BE2C (cell line): ENCODE measurements at regions not wholly inside any gene's neighbourhood (a gene's known extent, or its start where the extent isn't known, plus 50 kb on each side); places are given as distances from the start of the nearest gene placed in this dataset.

Experiments used
- DNase-seq: peaks from one replicate; pipeline ENCODE4 v3.0.0-alpha.2; 2020
- H3K27me3 ChIP-seq: fragments of 250-450 bp; sonication (Bioruptor Pico); 2 replicates; pipeline ENCODE4 v1.5.1; 2020; ENCODE audit warnings: mild to moderate bottlenecking
- H3K36me3 ChIP-seq: fragments of 250-450 bp; sonication (Bioruptor Pico); 2 replicates; pipeline ENCODE4 v1.5.1; 2020; ENCODE audit warnings: mild to moderate bottlenecking
- H3K4me1 ChIP-seq: fragments of 250-450 bp; sonication (Bioruptor Pico); 2 replicates; pipeline ENCODE4 v1.5.1; 2020
- H3K4me3 ChIP-seq: 2 replicates; pipeline ENCODE4 v1.5.1; 2011; ENCODE audit warnings: low read depth, low read length
- H3K9me3 ChIP-seq: fragments of 250-450 bp; sonication (Bioruptor Pico); 2 replicates; pipeline ENCODE4 v1.5.1; 2020
- TF ChIP-seq, protein P1 (sequence below): IDR thresholded peaks from 2 replicates; pipeline ENCODE4 v1.5.1; 2012; ENCODE audit warnings: mild to moderate bottlenecking, low read depth, low read length

DNA sequence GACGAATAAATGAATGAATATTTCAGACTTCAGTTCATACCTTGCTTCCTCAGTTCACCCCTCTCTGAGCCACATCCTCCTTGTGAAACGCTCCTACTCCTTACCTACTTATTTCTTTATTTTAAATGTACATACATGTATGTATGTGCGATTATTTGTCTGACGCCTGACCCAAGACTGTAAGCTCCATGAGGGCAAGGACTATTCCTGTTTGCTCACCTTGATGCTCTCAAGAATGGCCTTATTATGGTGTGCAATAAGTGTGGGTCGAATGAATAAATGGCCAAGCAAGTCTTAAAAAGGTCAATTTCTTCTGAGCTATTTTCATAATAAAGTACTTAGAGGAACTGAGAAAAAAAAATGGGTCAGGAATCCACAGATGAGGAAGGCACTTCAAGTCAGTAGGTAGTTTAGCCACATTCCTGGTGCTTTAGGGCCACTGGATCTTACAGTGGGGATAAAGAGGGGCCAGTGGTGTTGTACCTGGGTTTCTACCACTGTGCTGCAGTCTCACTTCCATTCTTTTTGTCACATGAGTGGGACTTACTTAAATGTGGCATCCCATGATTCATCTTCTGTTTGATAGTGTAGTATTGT, 74.7 kb downstream of the SDC1 start:
- H3K9me3 ChIP-seq, result no peaks in the 10 kb centered on the region
- no peaks in the 10 kb centered on the region for H3K27me3 ChIP-seq
- no peaks in the 10 kb centered on the region for H3K36me3 ChIP-seq
- TF ChIP-seq, protein P1, sequence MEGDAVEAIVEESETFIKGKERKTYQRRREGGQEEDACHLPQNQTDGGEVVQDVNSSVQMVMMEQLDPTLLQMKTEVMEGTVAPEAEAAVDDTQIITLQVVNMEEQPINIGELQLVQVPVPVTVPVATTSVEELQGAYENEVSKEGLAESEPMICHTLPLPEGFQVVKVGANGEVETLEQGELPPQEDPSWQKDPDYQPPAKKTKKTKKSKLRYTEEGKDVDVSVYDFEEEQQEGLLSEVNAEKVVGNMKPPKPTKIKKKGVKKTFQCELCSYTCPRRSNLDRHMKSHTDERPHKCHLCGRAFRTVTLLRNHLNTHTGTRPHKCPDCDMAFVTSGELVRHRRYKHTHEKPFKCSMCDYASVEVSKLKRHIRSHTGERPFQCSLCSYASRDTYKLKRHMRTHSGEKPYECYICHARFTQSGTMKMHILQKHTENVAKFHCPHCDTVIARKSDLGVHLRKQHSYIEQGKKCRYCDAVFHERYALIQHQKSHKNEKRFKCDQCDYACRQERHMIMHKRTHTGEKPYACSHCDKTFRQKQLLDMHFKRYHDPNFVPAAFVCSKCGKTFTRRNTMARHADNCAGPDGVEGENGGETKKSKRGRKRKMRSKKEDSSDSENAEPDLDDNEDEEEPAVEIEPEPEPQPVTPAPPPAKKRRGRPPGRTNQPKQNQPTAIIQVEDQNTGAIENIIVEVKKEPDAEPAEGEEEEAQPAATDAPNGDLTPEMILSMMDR, result no peak
- peaks cover 7% of the 10 kb centered on the region for H3K4me1 ChIP-seq
- DNase-seq, result no peak
- H3K4me3 ChIP-seq, result no peak overlapping the region

DNA sequence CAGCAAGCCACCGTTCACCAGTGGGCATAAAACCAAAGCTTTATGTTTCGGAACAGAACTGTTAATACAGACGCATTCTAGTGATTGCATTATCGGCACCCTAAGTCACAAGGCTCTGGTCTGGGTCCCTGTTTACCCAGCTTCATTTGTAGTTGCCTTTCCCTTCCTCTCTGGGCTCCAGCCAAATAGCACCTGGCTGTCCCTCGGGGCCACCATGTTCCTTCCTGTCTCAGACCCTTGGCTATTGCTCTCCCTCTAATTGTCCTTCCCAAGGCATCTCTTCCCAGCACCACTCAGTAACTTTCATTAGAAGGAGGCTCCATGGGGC, 75.3 kb downstream of the SDC1 start:
- Histone ChIP-seq H3K4me3 (no peak overlapping the region), H3K36me3 (no peaks in the 10 kb centered on the region), H3K9me3 (no peaks in the 10 kb centered on the region), H3K27me3 (no peaks in the 10 kb centered on the region), H3K4me1 (peaks cover 7% of the 10 kb centered on the region)
- TF ChIP-seq, protein P1, result no peak
- DNase-seq, result no peak

DNA sequence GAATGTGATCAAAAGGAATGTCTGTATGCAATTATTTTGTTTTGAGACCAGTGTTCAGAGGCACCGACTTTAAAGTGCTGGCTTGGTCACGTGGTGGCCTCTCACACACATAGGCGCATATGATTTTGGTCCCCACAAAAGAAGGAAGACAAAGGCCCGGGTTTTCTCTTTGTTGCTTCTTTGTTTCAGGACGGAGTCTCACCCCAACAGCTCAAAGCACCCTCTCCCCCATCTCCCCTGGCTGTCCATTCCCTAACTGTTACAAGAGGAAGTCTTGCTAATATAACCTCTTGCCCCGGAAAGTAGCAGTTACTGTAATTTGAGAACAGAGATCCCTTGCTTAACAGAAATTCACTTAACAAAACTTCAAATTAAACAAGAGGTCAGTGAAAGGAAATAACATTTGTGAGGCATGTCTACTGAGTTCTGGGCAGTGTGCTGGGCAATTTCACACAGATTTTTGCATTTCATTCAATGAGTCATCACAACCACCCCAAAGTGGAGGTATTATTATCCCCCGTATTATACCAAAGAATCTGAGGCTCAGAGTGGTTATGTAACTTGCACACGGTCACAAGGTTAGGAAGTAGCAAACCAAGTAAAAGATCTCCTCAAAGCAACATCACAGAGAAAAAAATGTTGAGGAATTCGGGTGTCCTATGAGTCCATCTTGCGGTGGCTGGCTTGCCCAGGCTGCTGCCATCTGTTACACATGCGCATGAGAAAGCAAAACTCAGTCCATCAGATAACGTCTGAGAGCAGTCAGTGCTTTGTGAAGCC, 75.8 kb downstream of the SDC1 start:
- H3K27me3 ChIP-seq, result no peaks in the 10 kb centered on the region
- no peak for DNase-seq
- no peaks in the 10 kb centered on the region for H3K36me3 ChIP-seq
- TF ChIP-seq, protein P1, result no peak
- H3K9me3 ChIP-seq, result no peaks in the 10 kb centered on the region
- H3K4me1 ChIP-seq, result peaks cover 7% of the 10 kb centered on the region
- H3K4me3 ChIP-seq, result no peak overlapping the region

DNA sequence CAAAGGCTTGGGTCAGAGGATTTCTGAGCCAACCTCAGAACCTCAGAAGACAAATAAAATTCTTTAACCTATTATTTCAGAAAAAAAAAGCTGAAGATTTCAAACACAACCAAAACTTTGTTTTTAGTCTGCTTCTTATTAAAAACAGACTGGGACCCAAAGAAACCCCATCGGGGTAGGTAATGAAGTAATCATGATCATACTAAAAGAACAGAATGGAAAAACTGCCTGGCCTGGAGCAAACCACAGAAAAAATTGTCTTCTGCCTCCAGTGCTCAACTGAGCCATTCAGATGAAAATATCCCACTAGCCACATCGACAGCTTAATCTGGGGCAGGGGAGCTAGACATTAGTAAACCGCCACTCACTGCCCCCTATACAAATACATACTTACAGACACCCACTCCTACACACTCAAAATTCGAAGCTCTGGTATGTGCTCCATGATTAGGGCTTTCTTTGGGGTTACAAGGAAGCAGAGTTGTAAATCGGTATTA, 76.5 kb downstream of the SDC1 start:
- Histone ChIP-seq H3K36me3 (no peaks in the 10 kb centered on the region), H3K9me3 (no peaks in the 10 kb centered on the region), H3K4me1 (peaks cover 7% of the 10 kb centered on the region), H3K27me3 (no peaks in the 10 kb centered on the region), H3K4me3 (no peak overlapping the region)
- no peak for DNase-seq
- TF ChIP-seq, protein P1, result no peak

DNA sequence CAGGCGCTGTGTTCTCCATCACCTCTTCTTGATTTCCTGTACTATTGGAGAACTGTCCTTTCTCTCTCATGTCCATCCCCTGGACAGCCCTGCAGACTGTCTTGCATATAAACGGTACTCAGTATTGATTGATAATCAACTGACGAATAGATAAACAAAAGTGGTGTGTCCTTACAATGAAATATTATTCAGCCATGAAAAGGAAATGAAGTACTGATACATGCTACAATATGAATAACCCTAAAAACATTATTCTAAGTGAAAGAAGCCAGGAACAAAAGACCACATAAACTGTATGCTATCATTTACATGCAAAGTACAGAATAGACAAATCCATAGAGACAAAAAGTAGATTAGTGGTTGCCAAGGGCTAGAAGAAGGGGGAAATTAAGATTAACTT, 77.6 kb downstream of the SDC1 start:
- Histone ChIP-seq H3K4me3 (no peak overlapping the region), H3K4me1 (peaks cover 7% of the 10 kb centered on the region), H3K27me3 (no peaks in the 10 kb centered on the region), H3K9me3 (no peaks in the 10 kb centered on the region), H3K36me3 (no peaks in the 10 kb centered on the region)
- TF ChIP-seq, protein P1, result no peak
- no peak for DNase-seq

DNA sequence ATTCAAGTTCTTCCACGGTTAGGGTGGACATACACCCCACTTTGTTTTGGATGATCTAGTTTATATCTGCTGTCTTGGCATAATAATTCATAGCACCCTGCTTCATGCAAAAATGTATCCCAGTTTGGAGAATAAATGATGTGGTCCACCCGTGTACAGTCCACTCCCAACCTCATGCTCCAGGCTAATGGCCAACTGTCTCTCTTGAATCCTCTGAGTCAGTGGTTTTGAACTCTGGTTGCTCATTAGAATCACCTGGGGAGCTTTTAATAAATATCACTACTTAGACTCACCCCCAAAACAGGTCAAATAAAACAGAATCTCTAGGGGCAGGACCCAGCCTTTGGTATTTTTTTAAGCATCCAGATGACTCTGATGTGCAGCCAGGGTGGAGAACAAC, 78.5 kb downstream of the SDC1 start:
- H3K4me1 ChIP-seq, result peaks cover 7% of the 10 kb centered on the region
- TF ChIP-seq, protein P1, result no peak
- no peaks in the 10 kb centered on the region for H3K27me3 ChIP-seq
- no peaks in the 10 kb centered on the region for H3K36me3 ChIP-seq
- DNase-seq, result no peak
- H3K4me3 ChIP-seq, result no peak overlapping the region
- no peaks in the 10 kb centered on the region for H3K9me3 ChIP-seq
